HEK293T (cell line): ENCODE measurements at regions not wholly inside any gene's neighbourhood (a gene's known extent, or its start where the extent isn't known, plus 50 kb on each side); places are given as distances from the start of the nearest gene placed in this dataset.

Experiments
- CTCF ChIA-PET: fragments of 350-600 bp; formaldehyde crosslinking; extraction: SDS; loops from one replicate; lab custom pipeline; 2021; ENCODE audit warnings: antibody characterized with exemption, inconsistent platforms; lab: Yijun Ruan, JAX
- POLR2A ChIA-PET: fragments of 350-600 bp; formaldehyde crosslinking; extraction: SDS; loops from one replicate; lab custom pipeline; 2020; ENCODE audit warnings: antibody characterized with exemption, inconsistent platforms; lab: Yijun Ruan, JAX
- DNase-seq: peaks from one replicate; pipeline ENCODE4 v3.0.0; 2012; ENCODE audit warnings: mixed read lengths; ENCODE audit errors: extremely low spot score
- ARNT ChIP-seq: fragments of 450-650 bp; IDR thresholded peaks from 2 replicates; pipeline ENCODE4 v1.6.1; 2017; ENCODE audit warnings: mild to moderate bottlenecking
- BHLHE40 ChIP-seq: fragments of 450-650 bp; IDR thresholded peaks from 2 replicates; pipeline ENCODE4 v1.6.1; 2016; ENCODE audit warnings: mild to moderate bottlenecking, moderate library complexity, borderline replicate concordance
- CTBP1 ChIP-seq: fragments of 450-650 bp; IDR thresholded peaks from 2 replicates; pipeline ENCODE4 v1.6.1; 2016; ENCODE audit warnings: borderline replicate concordance
- ELF4 ChIP-seq: fragments of 450-650 bp; IDR thresholded peaks from 2 replicates; pipeline ENCODE4 v1.6.1; 2017; ENCODE audit warnings: antibody characterized with exemption
- FOXA1 ChIP-seq: fragments of 450-650 bp; IDR thresholded peaks from 2 replicates; pipeline ENCODE4 v1.6.1; 2016; ENCODE audit warnings: mild to moderate bottlenecking
- FOXK2 ChIP-seq: fragments of 450-650 bp; IDR thresholded peaks from 2 replicates; pipeline ENCODE4 v1.6.1; 2016; ENCODE audit warnings: mild to moderate bottlenecking
- FOXM1 ChIP-seq: fragments of 450-650 bp; IDR thresholded peaks from 2 replicates; pipeline ENCODE4 v1.6.1; 2017; ENCODE audit warnings: mild to moderate bottlenecking, borderline replicate concordance
- HDGF ChIP-seq: fragments of 450-650 bp; IDR thresholded peaks from 2 replicates; pipeline ENCODE4 v1.6.1; 2017; ENCODE audit warnings: antibody characterized with exemption, borderline replicate concordance
- L3MBTL2 ChIP-seq: fragments of 450-650 bp; conservative IDR thresholded peaks from 2 replicates; pipeline ENCODE4 v1.6.1; 2016; ENCODE audit warnings: mild to moderate bottlenecking
- LEF1 ChIP-seq: fragments of 450-650 bp; IDR thresholded peaks from 2 replicates; pipeline ENCODE4 v1.6.1; 2017; ENCODE audit warnings: mild to moderate bottlenecking, borderline replicate concordance
- NFRKB ChIP-seq: fragments of 450-650 bp; IDR thresholded peaks from 2 replicates; pipeline ENCODE4 v1.6.1; 2016; ENCODE audit warnings: mild to moderate bottlenecking, moderate library complexity
- SP1 ChIP-seq: fragments of 450-650 bp; IDR thresholded peaks from 2 replicates; pipeline ENCODE4 v1.6.1; 2017
- SUZ12 ChIP-seq: fragments of 450-650 bp; IDR thresholded peaks from 2 replicates; pipeline ENCODE4 v1.6.1; 2016; ENCODE audit warnings: mild to moderate bottlenecking
- TARDBP ChIP-seq: fragments of 450-650 bp; IDR thresholded peaks from 2 replicates; pipeline ENCODE4 v1.6.1; 2016
- ZNF384 ChIP-seq: fragments of 450-650 bp; IDR thresholded peaks from 2 replicates; pipeline ENCODE4 v1.6.1; 2016
- TF ChIP-seq, protein P1 (sequence below): fragments of 450-650 bp; IDR thresholded peaks from 2 replicates; pipeline ENCODE4 v1.6.1; 2016

DNA sequence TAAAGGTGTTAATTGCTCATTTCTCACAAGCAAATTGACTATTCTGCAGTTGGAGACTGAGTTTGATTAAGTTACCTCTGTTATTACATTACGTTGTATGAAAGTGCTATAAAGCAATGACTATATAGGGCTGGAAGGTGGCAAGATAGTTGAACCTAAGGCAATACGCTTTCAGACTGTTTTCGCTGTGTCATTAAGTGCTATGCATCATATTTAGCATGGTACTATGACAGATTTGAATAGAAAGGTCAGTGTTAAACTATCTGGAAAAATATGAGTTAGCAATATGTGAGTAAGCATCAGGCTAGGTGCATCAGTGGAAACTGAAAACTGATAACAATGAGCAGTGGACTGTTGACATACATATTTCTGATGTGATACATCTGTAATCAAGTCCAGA lies 206.0 kb upstream of the ARHGAP24 start:
- POLR2A ChIA-PET: no interaction called here
- TF ChIP-seq LEF1 (no peak), ELF4 (no peak), SP1 (no peak), FOXM1 (no peak), CTBP1 (no peak), ZNF384 (no peak), NFRKB (no peak)
- TF ChIP-seq, protein P1, sequence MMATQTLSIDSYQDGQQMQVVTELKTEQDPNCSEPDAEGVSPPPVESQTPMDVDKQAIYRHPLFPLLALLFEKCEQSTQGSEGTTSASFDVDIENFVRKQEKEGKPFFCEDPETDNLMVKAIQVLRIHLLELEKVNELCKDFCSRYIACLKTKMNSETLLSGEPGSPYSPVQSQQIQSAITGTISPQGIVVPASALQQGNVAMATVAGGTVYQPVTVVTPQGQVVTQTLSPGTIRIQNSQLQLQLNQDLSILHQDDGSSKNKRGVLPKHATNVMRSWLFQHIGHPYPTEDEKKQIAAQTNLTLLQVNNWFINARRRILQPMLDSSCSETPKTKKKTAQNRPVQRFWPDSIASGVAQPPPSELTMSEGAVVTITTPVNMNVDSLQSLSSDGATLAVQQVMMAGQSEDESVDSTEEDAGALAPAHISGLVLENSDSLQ: no peak
- DNase-seq: no peak
- CTCF ChIA-PET: no interaction called here

DNA sequence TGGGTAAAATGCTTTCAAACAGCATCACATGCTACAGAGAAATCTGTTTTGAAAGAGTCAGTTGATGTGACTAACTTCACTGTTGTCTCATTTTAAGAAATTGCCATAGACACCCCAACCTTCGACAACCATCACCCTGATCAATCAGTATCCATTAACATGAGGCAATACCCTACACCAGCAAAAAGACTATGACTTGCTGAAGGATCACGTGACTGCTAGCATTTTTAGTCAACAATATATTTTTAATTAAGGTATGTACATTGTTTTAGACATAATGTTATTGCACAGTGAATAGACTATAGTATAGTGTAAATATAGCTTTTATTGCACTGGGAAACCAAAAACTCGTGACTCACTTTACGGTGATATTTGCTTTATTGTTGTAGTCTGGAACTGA lies 200.0 kb upstream of the ARHGAP24 start:
- no peak for DNase-seq
- ChIA-PET POLR2A (no interaction called here), CTCF (no interaction called here)
- no peak for TF ChIP-seq ELF4

DNA sequence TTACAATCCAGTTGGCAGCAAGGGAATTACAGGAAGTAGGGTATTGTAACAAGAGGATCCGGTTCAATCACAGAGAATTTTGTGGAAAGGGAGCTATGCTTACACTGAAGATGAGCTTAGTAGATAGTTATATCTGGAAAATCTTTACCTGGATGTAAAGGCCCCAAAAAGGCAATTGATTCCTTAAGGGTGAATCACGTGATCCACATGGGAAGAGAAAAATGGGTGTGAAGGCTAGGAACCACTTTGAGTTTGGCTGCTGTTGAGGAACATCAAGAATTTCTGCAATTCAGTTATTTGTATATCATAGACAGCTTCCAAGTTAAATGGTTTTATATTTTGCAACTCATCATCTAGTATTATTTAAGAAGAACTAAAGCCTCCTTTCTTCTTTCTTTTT lies 194.0 kb upstream of the ARHGAP24 start:
- CTCF ChIA-PET: no interaction called here

DNA sequence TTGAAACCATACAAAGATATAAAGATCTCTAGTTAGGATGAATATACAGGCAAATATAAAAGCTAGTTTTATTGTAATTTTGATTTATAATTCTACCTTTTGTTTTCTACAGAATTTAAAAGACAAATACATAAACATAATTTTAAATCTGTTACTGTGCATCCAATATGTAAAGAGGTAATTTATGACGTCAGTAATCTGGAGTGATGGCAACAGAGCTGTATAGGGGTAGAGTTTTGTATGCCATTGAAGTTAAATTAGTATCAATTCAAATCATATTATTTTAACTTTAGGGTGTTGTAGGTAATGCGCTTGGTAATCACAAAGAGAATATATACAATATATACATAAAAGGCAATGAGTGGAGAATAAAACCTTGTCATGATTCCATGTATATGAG lies 183.7 kb upstream of the ARHGAP24 start:
- TF ChIP-seq HDGF (no peak), ZNF384 (no peak), NFRKB (no peak), LEF1 (no peak), FOXM1 (no peak), SP1 (no peak), ARNT (no peak), SUZ12 (no peak), L3MBTL2 (no peak), ELF4 (no peak)
- TF ChIP-seq, protein P1: no peak
- ChIA-PET POLR2A (no interaction called here), CTCF (no interaction called here)
- no peak for DNase-seq

More for the DNA sequence above, 194.0 kb upstream of the ARHGAP24 start:
- POLR2A ChIA-PET: no interaction called here
- no peak for TF ChIP-seq HDGF
- TF ChIP-seq, protein P1: no peak
- TF ChIP-seq ZNF384: no peak
- no peak for TF ChIP-seq FOXM1
- TF ChIP-seq BHLHE40: no peak
- no peak for TF ChIP-seq SUZ12
- TF ChIP-seq FOXA1: no peak
- TF ChIP-seq LEF1: no peak
- TF ChIP-seq TARDBP: no peak
- no peak for TF ChIP-seq FOXK2
- no peak for DNase-seq

DNA sequence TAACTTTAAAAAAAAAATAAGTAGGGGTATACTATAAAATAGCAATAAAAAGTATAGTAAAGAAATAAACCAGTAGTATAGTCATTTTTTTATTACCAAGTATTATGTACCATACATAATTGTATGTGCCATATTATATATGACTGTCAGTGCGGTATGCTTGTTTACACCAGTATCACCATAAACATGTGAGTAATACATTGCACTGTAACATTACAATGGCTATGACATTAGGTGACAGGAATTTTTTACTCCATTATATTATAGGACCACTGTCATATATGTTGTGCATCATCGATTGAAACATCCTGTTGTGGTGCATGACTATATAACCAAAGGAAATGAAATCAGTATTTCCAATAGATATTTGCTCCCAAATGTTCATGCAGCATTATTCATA lies 176.9 kb upstream of the ARHGAP24 start:
- ChIA-PET POLR2A (no interaction called here), CTCF (no interaction called here)
- no peak for DNase-seq
- TF ChIP-seq L3MBTL2 (no peak), LEF1 (no peak), SUZ12 (no peak), FOXA1 (no peak), SP1 (no peak), NFRKB (no peak), ZNF384 (no peak), TARDBP (no peak)

DNA sequence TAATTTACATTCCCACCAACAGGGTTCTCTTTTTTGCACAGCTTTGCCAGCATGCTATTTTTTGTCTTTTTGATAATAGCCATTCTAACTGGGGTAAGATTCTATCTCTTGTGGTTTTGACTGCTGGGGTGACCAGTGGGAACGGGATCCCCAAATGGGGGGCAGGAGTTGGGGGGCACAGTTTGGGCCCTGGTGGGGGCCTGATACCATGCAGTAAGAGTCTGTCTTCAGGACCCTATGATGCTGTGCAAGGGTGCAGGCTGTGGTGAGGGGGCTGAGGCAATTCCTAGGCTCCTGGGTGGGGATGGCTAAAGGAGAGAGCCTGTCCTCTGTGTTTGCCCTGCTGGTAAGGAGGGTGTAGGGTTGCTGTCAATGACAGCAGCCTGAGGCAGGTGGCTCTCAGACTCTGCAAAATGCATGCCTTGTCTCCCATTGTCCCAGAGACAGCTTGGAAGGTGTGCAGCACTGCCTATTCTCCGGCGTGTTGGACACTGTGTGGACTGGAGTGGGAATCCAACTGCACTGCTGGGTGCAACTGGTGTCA lies 172.7 kb upstream of the ARHGAP24 start:
- ChIA-PET POLR2A (no interaction called here), CTCF (no interaction called here)
- DNase-seq: no peak
- no peak for TF ChIP-seq SP1
- TF ChIP-seq FOXM1: no peak
- no peak for TF ChIP-seq LEF1
- no peak for TF ChIP-seq HDGF
- TF ChIP-seq TARDBP: no peak
- TF ChIP-seq CTBP1: no peak
- TF ChIP-seq FOXK2: no peak
- no peak for TF ChIP-seq FOXA1
- TF ChIP-seq NFRKB: no peak

DNA sequence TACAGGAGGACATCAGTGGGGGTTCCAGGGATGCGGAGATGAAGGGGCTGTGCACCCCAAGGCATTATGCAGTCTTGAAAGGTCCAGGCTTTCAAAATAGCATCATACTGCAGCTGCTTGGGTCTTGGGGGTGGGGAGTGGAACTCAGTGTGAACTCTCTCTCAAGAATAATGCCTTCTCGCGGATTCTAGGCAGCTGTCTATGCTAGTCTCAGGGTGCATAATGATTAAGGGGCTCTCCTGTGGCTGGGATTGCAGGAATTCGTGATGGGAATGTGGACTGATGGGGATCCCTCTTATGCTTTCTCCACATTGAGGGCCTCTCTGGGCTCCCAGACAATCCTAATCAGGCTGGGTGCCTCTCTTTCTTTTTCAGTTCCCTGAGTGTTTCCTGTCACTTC lies 172.2 kb upstream of the ARHGAP24 start:
- TF ChIP-seq CTBP1 (no peak), NFRKB (no peak), SUZ12 (no peak), TARDBP (no peak), BHLHE40 (no peak), LEF1 (no peak), HDGF (no peak), FOXM1 (no peak), SP1 (no peak), ARNT (no peak), ZNF384 (no peak), FOXK2 (no peak), FOXA1 (no peak), ELF4 (no peak), L3MBTL2 (no peak)
- TF ChIP-seq, protein P1: no peak
- POLR2A ChIA-PET: no interaction called here
- CTCF ChIA-PET: no interaction called here
- DNase-seq: no peak
